CD4-positive, alpha-beta memory T cell (primary cell): ENCODE measurements at regions not wholly inside any gene's neighbourhood (a gene's known extent, or its start where the extent isn't known, plus 50 kb on each side); places are given as distances from the start of the nearest gene placed in this dataset.

Source experiments
- CTCF ChIA-PET: fragments of 350-600 bp; sonication (Branson Sonifier 250); formaldehyde crosslinking; loops from one replicate; lab custom pipeline; 2021; ENCODE audit warnings: inconsistent platforms; ENCODE audit not compliant: partially characterized antibody; lab: Charles Lee
- POLR2A ChIA-PET: fragments of 350-600 bp; sonication (Branson Sonifier 250); formaldehyde crosslinking; loops from one replicate; lab custom pipeline; 2021; ENCODE audit not compliant: partially characterized antibody; lab: Charles Lee
- DNase-seq, 5 donors: peaks; one replicate each; pipeline versions ENCODE4 v3.0.0 to v3.0.0-alpha.2; 2020 to 2022; ENCODE audit warnings: mixed read lengths in 1 of 5
- H3K27ac ChIP-seq: one replicate; pipeline ENCODE4 v1.7.0; 2013; ENCODE audit warnings: low read depth, low read length
- H3K27me3 ChIP-seq: 2 replicates; pipeline ENCODE4 v1.7.0; 2013; ENCODE audit warnings: mild to moderate bottlenecking, low read length, moderate library complexity; ENCODE audit not compliant: insufficient read depth
- H3K36me3 ChIP-seq: 2 replicates; pipeline ENCODE4 v1.7.0; 2013; ENCODE audit warnings: mild to moderate bottlenecking, low read length, moderate library complexity; ENCODE audit not compliant: insufficient read depth
- H3K4me1 ChIP-seq: 2 replicates; pipeline ENCODE4 v1.7.0; 2013; ENCODE audit warnings: mild to moderate bottlenecking, low read length, moderate library complexity; ENCODE audit not compliant: insufficient read depth
- H3K4me3 ChIP-seq, 2 donors: one replicate each; pipeline ENCODE4 v1.7.0; 2013; ENCODE audit warnings: low read length in 2 of 2, mild to moderate bottlenecking in 1 of 2
- H3K9me3 ChIP-seq, 2 donors: one replicate each; pipeline ENCODE4 v1.7.0; 2013; ENCODE audit warnings: low read length in 2 of 2, control low read depth in 1 of 2; ENCODE audit not compliant: control insufficient read depth in 1 of 2
- H3K27ac Mint-ChIP-seq, 7 donors: one replicate each; pipeline ENCODE4 v1.8.0; 2020 to 2021; ENCODE audit warnings: mixed read lengths in 7 of 7, mild to moderate bottlenecking in 6 of 7, inconsistent platforms in 3 of 7, moderate library complexity in 3 of 7
- H3K27me3 Mint-ChIP-seq, 2 donors: one replicate each; pipeline ENCODE4 v1.8.0; 2020 to 2021; ENCODE audit warnings: mixed read lengths in 2 of 2
- H3K36me3 Mint-ChIP-seq, 2 donors: one replicate each; pipeline ENCODE4 v1.8.0; 2020 to 2021; ENCODE audit warnings: mixed read lengths in 2 of 2, inconsistent platforms in 1 of 2, mild to moderate bottlenecking in 1 of 2
- H3K4me1 Mint-ChIP-seq, 4 donors: one replicate each; pipeline ENCODE4 v1.8.0; 2020 to 2021; ENCODE audit warnings: mixed read lengths in 4 of 4, mild to moderate bottlenecking in 1 of 4
- H3K4me3 Mint-ChIP-seq, 8 donors: one replicate each; pipeline ENCODE4 v1.8.0; 2020 to 2021; ENCODE audit warnings: mixed read lengths in 8 of 8, mild to moderate bottlenecking in 7 of 8, moderate library complexity in 6 of 8, inconsistent platforms in 3 of 8
- H3K9me3 Mint-ChIP-seq, 8 donors: one replicate each; pipeline ENCODE4 v1.8.0; 2020 to 2021; ENCODE audit warnings: mixed read lengths in 8 of 8, mild to moderate bottlenecking in 5 of 8, inconsistent platforms in 3 of 8, moderate library complexity in 1 of 8
- intact Hi-C: fragments of 100-400 bp; cut with micrococcal nuclease; formaldehyde crosslinking; loops from one replicate; pipeline ENCODE4 v1.15.1; 2023

- Histone ChIP-seq H3K4me3 (no peak overlapping the region), H3K27me3 (no peaks in the 10 kb centered on the region), H3K9me3 (no peaks in the 10 kb centered on the region), H3K27ac (no peak overlapping the region), H3K4me1 (no peaks in the 10 kb centered on the region), H3K36me3 (no peaks in the 10 kb centered on the region)
- no peak overlapping the region for H3K27ac Mint-ChIP-seq
- POLR2A ChIA-PET, result no interaction called here
- peaks cover 0 to 2% (median 0%) of the 10 kb centered on the region in 8 donors for H3K9me3 Mint-ChIP-seq
- H3K27me3 Mint-ChIP-seq, result peaks cover 7 to 8% of the 10 kb centered on the region in 2 donors
- H3K4me3 Mint-ChIP-seq, result no peak overlapping the region
- DNase-seq, result no peak
- H3K4me1 Mint-ChIP-seq, result no peaks in the 10 kb centered on the region
- intact Hi-C loops, result no loop called here
- CTCF ChIA-PET, result no interaction called here
- H3K36me3 Mint-ChIP-seq, result no peaks in the 10 kb centered on the region
Measured at GRCh38 chr3:66692042-66692765, 191.4 kb upstream of the LRIG1 start.

GRCh38 chr3:66692766-66693150 is 191.9 kb upstream of the LRIG1 start:
- H3K4me3 ChIP-seq, result no peak overlapping the region
- no peak for DNase-seq
- Mint-ChIP-seq H3K36me3 (no peaks in the 10 kb centered on the region), H3K27me3 (peaks cover 5 to 8% of the 10 kb centered on the region in 2 donors), H3K27ac (no peak overlapping the region), H3K9me3 (peaks cover 0 to 2% (median 0%) of the 10 kb centered on the region in 8 donors), H3K4me1 (no peaks in the 10 kb centered on the region), H3K4me3 (no peak overlapping the region)
- H3K36me3 ChIP-seq, result no peaks in the 10 kb centered on the region
- no peak overlapping the region for H3K27ac ChIP-seq
- intact Hi-C loops, result no loop called here
- H3K4me1 ChIP-seq, result no peaks in the 10 kb centered on the region
- ChIA-PET CTCF (no interaction called here), POLR2A (no interaction called here)
- H3K9me3 ChIP-seq, result no peaks in the 10 kb centered on the region
- H3K27me3 ChIP-seq, result no peaks in the 10 kb centered on the region

GRCh38 chr3:66693461-66694031 is 192.7 kb upstream of the LRIG1 start:
- ChIA-PET POLR2A (no interaction called here), CTCF (no interaction called here)
- H3K27me3 ChIP-seq, result no peaks in the 10 kb centered on the region
- H3K4me1 Mint-ChIP-seq, result no peaks in the 10 kb centered on the region
- no peak overlapping the region for H3K4me3 ChIP-seq
- no peaks in the 10 kb centered on the region for H3K4me1 ChIP-seq
- no peak for DNase-seq
- H3K36me3 ChIP-seq, result no peaks in the 10 kb centered on the region
- intact Hi-C loops, result no loop called here
- H3K27ac ChIP-seq, result no peak overlapping the region
- no peak overlapping the region for H3K27ac Mint-ChIP-seq
- peaks cover 0 to 2% (median 0%) of the 10 kb centered on the region in 8 donors for H3K9me3 Mint-ChIP-seq
- H3K36me3 Mint-ChIP-seq, result no peaks in the 10 kb centered on the region
- H3K4me3 Mint-ChIP-seq, result no peak overlapping the region
- peaks cover 7 to 8% of the 10 kb centered on the region in 2 donors for H3K27me3 Mint-ChIP-seq
- H3K9me3 ChIP-seq, result no peaks in the 10 kb centered on the region

GRCh38 chr3:66702126-66702525 is 201.3 kb upstream of the LRIG1 start:
- H3K4me1 Mint-ChIP-seq, result no peaks in the 10 kb centered on the region
- Histone ChIP-seq H3K36me3 (no peaks in the 10 kb centered on the region), H3K27ac (no peak overlapping the region), H3K4me3 (no peak overlapping the region), H3K9me3 (no peaks in the 10 kb centered on the region), H3K27me3 (no peaks in the 10 kb centered on the region), H3K4me1 (no peaks in the 10 kb centered on the region)
- peaks cover 4 to 5% of the 10 kb centered on the region in 2 donors for H3K27me3 Mint-ChIP-seq
- H3K27ac Mint-ChIP-seq, result no peak overlapping the region
- no peak overlapping the region for H3K4me3 Mint-ChIP-seq
- peaks cover 0 to 2% (median 0%) of the 10 kb centered on the region in 8 donors for H3K9me3 Mint-ChIP-seq
- intact Hi-C loops, result no loop called here
- no peak for DNase-seq
- ChIA-PET CTCF (no interaction called here), POLR2A (no interaction called here)
- H3K36me3 Mint-ChIP-seq, result no peaks in the 10 kb centered on the region

- DNase-seq, result no peak
- Histone ChIP-seq H3K4me1 (no peaks in the 10 kb centered on the region), H3K4me3 (no peak overlapping the region), H3K27me3 (no peaks in the 10 kb centered on the region), H3K36me3 (no peaks in the 10 kb centered on the region), H3K27ac (no peak overlapping the region), H3K9me3 (no peaks in the 10 kb centered on the region)
- ChIA-PET POLR2A (no interaction called here), CTCF (no interaction called here)
- H3K9me3 Mint-ChIP-seq, result peaks cover 0 to 4% (median 0%) of the 10 kb centered on the region in 8 donors
- peaks cover 6 to 7% of the 10 kb centered on the region in 2 donors for H3K27me3 Mint-ChIP-seq
- no peak overlapping the region for H3K4me3 Mint-ChIP-seq
- no peaks in the 10 kb centered on the region for H3K4me1 Mint-ChIP-seq
- intact Hi-C loops, result no loop called here
- no peaks in the 10 kb centered on the region for H3K36me3 Mint-ChIP-seq
- H3K27ac Mint-ChIP-seq, result no peak overlapping the region
Measured at GRCh38 chr3:66703501-66703900, 202.7 kb upstream of the LRIG1 start.

GRCh38 chr3:66705076-66705475 is 204.3 kb upstream of the LRIG1 start:
- DNase-seq, result no peak
- intact Hi-C loops, result no loop called here
- Histone ChIP-seq H3K27me3 (no peaks in the 10 kb centered on the region), H3K36me3 (no peaks in the 10 kb centered on the region), H3K27ac (no peak overlapping the region), H3K9me3 (no peaks in the 10 kb centered on the region), H3K4me3 (no peak overlapping the region), H3K4me1 (no peaks in the 10 kb centered on the region)
- Mint-ChIP-seq H3K9me3 (peaks cover 0 to 4% (median 0%) of the 10 kb centered on the region in 8 donors), H3K4me3 (no peak overlapping the region), H3K27me3 (peaks cover 5 to 7% of the 10 kb centered on the region in 2 donors), H3K36me3 (no peaks in the 10 kb centered on the region), H3K27ac (no peak overlapping the region), H3K4me1 (no peaks in the 10 kb centered on the region)
- CTCF ChIA-PET, result no interaction called here
- POLR2A ChIA-PET, result interaction anchor here (1.2 kb wide), 1 partner anchor 403 kb away, joined by 3 read pairs; no protein-coding TSS in a partner anchor

- Mint-ChIP-seq H3K4me3 (no peak overlapping the region), H3K36me3 (no peaks in the 10 kb centered on the region), H3K27me3 (peaks cover 5 to 7% of the 10 kb centered on the region in 2 donors), H3K4me1 (no peaks in the 10 kb centered on the region), H3K9me3 (peaks cover 0 to 4% (median 0%) of the 10 kb centered on the region in 8 donors), H3K27ac (peak overlapping the region in 1 of 7 donors; percentile 59)
- Histone ChIP-seq H3K4me1 (no peaks in the 10 kb centered on the region), H3K4me3 (no peak overlapping the region), H3K36me3 (no peaks in the 10 kb centered on the region), H3K9me3 (no peaks in the 10 kb centered on the region), H3K27ac (no peak overlapping the region), H3K27me3 (no peaks in the 10 kb centered on the region)
- CTCF ChIA-PET, result no interaction called here
- POLR2A ChIA-PET, result no interaction called here
- no peak for DNase-seq
- intact Hi-C loops, result no loop called here
Measured at GRCh38 chr3:66706890-66707289, 206.1 kb upstream of the LRIG1 start.
